GM06990 (cell line): ENCODE measurements at regions not wholly inside any gene's neighbourhood (a gene's known extent, or its start where the extent isn't known, plus 50 kb on each side); places are given as distances from the start of the nearest gene placed in this dataset.

ENCODE experiments used
- DNase-seq: peaks from one replicate; pipeline ENCODE4 v3.0.0-alpha.2; 2011; ENCODE audit not compliant: insufficient read length; ENCODE audit errors: extremely low read depth
- H3K27me3 ChIP-seq: replicated peaks from 2 replicates; pipeline ENCODE4 v1.6.0; 2011; ENCODE audit warnings: low read length; ENCODE audit not compliant: control insufficient read depth, insufficient read depth
- H3K36me3 ChIP-seq: 2 replicates; pipeline ENCODE4 v1.5.1; 2011; ENCODE audit warnings: low read length; ENCODE audit not compliant: control insufficient read depth, insufficient read depth
- H3K4me3 ChIP-seq: replicated peaks from 2 replicates; pipeline ENCODE4 v1.5.1; 2011; ENCODE audit warnings: low read depth, mild to moderate bottlenecking, control low read depth, low read length
- CTCF ChIP-seq: IDR thresholded peaks from 2 replicates; pipeline ENCODE4 v1.5.1; 2011; ENCODE audit warnings: low read length, control low read depth, mild to moderate bottlenecking, inconsistent platforms; ENCODE audit not compliant: insufficient read depth, poor library complexity, severe bottlenecking

GRCh38 chr7:85829817-85830432 is 643.1 kb upstream of the SEMA3D start:
- no peak for DNase-seq
- H3K27me3 ChIP-seq, result no peaks in the 10 kb centered on the region
- no peaks in the 10 kb centered on the region for H3K36me3 ChIP-seq
- no peak for TF ChIP-seq CTCF
- H3K4me3 ChIP-seq, result no peak overlapping the region

GRCh38 chr7:85829176-85829575 is 642.3 kb upstream of the SEMA3D start:
- Histone ChIP-seq H3K36me3 (no peaks in the 10 kb centered on the region), H3K4me3 (no peak overlapping the region), H3K27me3 (no peaks in the 10 kb centered on the region)
- DNase-seq, result no peak
- TF ChIP-seq CTCF, result no peak

GRCh38 chr7:85828614-85829013 is 641.8 kb upstream of the SEMA3D start:
- no peaks in the 10 kb centered on the region for H3K36me3 ChIP-seq
- no peak for TF ChIP-seq CTCF
- no peak for DNase-seq
- H3K4me3 ChIP-seq, result no peak overlapping the region
- no peaks in the 10 kb centered on the region for H3K27me3 ChIP-seq

- Histone ChIP-seq H3K36me3 (no peaks in the 10 kb centered on the region), H3K4me3 (no peak overlapping the region), H3K27me3 (no peaks in the 10 kb centered on the region)
- no peak for DNase-seq
- no peak for TF ChIP-seq CTCF
Measured at GRCh38 chr7:85823396-85824080, 636.7 kb upstream of the SEMA3D start.

- no peaks in the 10 kb centered on the region for H3K36me3 ChIP-seq
- no peak overlapping the region for H3K4me3 ChIP-seq
- H3K27me3 ChIP-seq, result no peaks in the 10 kb centered on the region
- no peak for DNase-seq
- no peak for TF ChIP-seq CTCF
Measured at GRCh38 chr7:85821926-85822325, 635.1 kb upstream of the SEMA3D start.
